ENCODE measurements at regions not wholly inside any gene's neighbourhood (a gene's known extent, or its start where the extent isn't known, plus 50 kb on each side); places are given as distances from the start of the nearest gene placed in this dataset.
"Not testable (repeated sequence)": the region's sequence is repeated elsewhere in the genome, so short reads cannot be mapped to it uniquely, and the experiment has no call there.

GRCh38 chr18:64392202-64392601 is 243.3 kb upstream of the LINC00305 start:
- DNase-seq: no peak

DNA sequence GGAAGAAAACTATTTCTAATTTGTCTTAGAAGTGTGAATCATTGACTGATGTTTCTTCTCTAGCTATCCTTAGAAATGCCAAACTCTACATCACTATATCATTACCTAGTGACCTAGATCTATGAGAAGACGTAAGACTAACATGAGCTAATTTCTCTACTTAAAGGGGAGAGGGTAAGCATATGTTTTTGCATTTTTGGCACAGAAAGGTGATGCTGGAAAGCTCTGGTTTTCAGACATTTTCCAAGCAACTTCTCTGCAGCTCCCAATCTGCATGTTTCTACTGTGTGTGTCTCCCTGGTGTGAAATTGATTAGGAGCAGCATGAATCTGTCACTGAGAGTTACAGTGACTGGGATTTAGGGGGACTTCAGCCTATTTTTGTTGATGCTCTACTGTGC is 235.2 kb upstream of the LINC00305 start:
- DNase-seq: no peak

DNA sequence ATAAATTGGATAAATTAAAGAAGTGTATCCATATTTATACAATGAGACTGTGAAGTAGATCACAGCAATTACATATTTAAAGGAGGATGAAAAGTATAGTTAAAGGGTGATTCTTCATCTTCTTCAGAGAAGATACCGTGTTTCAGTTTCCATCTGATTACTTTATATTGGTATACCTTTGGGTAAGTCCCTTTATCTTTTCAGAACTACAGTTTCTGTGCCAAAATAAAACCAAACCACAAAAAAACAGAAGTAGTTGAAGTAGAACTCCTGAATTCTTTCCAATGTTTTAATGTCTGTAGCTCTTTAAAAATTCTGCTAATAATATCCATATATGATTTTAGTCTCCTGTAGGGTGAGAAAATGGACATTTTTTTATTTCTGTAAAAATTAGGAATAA is 231.2 kb upstream of the LINC00305 start:
- DNase-seq: no peak

DNA sequence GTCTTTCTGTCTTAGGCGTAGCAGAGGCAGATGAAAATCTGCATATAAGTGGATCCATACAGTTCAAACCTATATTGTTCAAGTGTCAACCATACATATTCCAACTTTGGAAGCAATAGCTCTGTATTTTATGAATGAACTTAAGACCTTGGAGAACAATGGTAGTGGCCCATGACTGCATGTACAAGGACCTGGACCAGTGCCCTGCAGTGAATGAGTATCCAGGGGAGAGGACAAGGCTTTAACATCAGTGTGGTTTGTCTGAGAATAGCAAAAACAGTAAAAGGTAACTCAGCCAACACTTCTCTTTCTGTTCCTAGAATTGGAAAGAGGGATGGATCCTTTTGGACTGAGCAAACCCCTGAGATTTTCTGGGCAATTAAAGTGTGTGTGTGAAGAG is 230.8 kb upstream of the LINC00305 start:
- DNase-seq: no peak

DNA sequence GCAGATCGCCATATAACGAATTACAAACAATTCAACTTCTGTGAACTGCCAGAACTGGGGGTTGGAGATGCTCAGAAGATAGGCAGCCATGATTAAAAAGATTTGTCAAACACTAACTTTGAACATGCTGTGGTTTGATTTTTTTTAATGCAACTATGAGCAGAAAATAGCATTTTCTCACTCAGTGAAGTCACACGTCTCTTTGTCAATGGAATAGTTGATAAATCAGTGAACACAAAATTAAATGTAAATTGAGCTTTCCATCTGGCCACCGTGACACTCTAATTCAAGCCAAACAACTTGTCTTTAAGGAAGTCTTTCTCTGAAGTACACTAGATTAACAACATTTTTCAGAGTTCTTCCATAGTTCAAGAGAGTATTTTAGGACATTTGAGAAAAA is 228.6 kb upstream of the LINC00305 start:
- DNase-seq: no peak

GRCh38 chr18:64372850-64373249 is 224.0 kb upstream of the LINC00305 start:
- DNase-seq: no peak

DNA sequence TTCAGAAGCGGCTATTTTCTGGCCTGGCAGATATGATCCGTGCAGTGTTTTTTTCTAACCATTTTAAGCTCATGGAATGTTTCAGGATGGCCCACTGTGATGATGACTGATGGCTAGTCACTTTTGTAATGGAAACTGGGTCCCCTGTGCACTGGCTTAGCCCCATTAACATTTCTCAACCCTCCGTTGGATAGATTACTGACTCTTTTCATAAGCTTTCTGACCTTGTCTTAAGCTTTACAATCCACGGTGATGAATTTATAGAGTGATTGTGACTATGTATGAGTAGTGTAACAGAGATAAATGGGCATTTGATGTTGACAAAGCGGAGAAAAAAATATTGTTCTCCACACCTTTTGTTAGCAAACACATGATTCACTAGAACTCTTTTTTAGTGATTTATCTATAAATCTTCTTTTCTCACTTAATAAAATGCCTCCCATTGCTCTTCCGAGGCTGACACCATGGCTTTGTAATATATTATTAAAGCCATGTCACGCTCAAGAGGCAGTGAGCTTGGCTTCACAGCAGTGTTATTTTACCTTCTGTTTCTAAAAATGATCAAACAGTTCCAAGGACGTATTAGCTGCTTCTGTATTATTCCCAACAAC is 221.0 kb upstream of the LINC00305 start:
- DNase-seq: not testable (repeated sequence)

- no peak for DNase-seq
These were observed 216.2 kb upstream of the LINC00305 start for GRCh38 chr18:64365106-64365505.

DNA sequence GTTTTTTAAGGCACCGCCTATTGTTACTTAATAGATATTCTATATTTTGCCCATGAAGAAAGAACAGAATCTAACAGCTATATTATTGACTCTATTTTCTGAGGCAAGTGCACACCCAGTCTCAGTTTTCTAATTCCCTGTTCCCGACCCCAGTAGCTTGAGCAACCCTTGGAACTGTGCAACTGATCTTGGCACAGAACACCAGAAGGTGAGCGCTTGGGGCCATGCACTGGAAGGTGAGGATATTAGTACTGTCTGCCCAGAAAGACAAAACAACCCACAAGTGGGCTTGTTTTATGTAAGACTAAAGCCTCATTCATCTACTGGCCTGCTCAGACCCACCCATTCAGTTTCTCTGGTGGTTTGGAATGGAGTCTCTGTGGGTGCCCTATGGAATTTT is 188.8 kb upstream of the LINC00305 start:
- DNase-seq: no peak

GRCh38 chr18:64337018-64337417 is 188.1 kb upstream of the LINC00305 start:
- no peak for DNase-seq

DNA sequence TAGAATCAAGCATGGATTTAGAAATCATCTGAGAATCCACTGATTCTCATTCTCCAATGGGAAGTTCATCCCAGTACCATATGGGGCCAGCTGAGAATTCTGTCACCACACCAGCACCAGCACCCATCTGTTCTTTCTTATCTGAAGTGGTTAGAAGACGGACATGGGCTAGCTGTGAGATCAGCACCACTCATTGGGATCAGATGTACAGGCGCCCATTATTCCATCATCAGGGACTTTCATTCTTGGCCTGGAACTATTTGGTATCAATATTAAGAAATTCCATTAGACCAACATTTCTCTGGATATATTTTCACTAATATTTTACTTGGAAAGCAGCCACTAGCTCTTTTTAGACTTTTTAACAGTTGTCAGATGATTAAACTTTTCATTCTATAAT is 185.9 kb upstream of the LINC00305 start:
- DNase-seq: no peak

GRCh38 chr18:64333584-64333983 is 184.7 kb upstream of the LINC00305 start:
- no peak for DNase-seq

DNA sequence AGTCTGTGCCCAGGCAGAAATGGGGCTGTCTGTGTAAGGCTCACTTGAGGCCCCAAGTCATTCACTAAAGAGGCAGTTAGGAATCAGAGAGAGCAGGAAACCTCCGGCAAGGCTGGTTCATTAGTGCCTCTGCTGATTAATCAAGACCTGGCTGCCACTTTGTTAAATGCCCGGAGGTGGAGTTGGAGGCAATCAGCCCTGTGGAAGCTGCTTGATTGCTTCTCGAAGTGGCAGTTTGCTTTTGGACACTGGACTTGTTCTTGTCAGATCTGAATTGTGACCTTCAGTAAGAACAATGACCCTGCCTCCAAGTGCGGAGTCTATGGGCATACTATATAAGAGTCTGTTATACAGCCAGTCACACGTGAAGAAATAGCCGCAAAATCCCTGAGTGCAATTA is 183.9 kb upstream of the LINC00305 start:
- no peak for DNase-seq

- DNase-seq: no peak
These were observed 182.5 kb upstream of the LINC00305 start for GRCh38 chr18:64331419-64331818.

- DNase-seq: no peak
These were observed 182.0 kb upstream of the LINC00305 start for GRCh38 chr18:64330931-64331330.

DNA sequence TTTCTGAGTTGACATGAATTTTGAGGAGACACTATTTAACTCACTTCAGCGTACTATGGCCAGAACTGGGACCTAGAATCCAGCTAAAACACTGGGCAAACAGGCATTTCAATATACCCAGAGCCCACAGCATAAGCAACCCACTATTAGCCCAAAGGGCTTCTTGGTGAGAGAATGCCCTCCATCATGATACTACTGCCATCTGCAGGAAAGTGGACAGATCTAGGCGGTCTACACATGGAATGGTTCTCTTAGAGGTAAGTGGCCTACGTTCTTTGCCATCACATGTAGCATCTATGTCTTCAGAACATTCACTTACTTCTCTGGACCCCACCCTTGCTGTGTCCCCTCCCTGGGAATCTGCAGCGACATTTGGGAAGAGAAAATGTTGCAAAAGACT is 181.3 kb upstream of the LINC00305 start:
- DNase-seq: no peak

DNA sequence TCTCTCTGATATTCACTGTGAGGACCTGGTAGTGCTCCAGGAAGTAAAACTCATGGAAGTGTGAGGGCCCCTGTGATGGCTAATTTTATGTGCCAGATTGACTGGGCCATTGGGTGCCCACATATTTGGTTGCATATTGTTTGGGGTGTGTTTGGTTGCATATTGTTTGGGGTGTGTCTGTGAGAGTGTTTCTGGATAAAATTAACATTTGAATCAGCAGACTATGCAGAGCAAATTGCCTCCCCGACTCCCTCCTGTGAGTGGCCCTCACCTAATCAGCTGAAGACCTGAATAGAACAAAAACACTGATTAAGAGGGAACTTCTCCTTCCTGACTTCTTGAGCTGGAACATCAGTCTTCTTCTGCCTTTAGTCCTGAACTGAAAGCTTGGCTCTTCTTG is 173.3 kb upstream of the LINC00305 start:
- no peak for DNase-seq

GRCh38 chr18:64318547-64318946 is 169.7 kb upstream of the LINC00305 start:
- DNase-seq: no peak

- DNase-seq: no peak
These were observed 163.0 kb upstream of the LINC00305 start for GRCh38 chr18:64311859-64312258.

DNA sequence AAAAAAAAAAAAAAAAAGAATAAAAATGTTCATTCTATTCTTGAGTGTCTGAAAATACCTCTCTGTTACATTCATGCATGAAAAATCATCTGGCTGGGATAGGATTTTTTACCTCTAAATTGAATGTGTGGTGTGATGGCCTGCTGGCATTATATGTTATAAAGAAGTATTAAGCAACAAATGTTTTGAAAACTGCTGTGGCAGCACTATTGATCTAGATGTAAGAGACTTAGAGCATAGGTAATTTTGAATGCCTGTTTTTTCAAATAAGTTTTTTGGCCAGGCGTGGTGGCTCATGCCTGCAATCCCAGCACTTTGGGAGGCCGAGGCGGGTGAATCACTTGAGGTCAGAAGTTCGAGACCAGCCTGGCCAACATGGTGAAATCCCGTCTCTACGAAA is 147.0 kb upstream of the LINC00305 start:
- no peak for DNase-seq

DNA sequence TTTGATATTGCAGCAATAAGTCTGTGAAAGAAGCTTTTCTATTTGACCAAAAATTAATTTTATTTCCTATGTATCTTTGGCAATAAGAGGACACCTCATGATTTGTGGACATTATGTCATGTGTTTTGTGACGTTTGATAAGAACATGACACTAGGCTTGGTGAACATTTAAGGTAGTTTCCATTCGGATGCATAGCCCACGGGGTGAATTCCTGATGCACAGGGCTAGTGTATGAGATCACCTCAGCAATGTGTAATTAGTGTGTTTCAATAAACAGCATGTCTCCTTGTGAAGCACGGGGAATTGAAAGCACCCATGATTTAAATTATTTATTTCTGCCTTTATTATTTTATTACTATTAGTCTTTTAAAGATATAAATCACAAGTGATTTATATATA is 146.1 kb upstream of the LINC00305 start:
- no peak for DNase-seq

- no peak for DNase-seq
These were observed 139.5 kb upstream of the LINC00305 start for GRCh38 chr18:64288432-64288831.

DNA sequence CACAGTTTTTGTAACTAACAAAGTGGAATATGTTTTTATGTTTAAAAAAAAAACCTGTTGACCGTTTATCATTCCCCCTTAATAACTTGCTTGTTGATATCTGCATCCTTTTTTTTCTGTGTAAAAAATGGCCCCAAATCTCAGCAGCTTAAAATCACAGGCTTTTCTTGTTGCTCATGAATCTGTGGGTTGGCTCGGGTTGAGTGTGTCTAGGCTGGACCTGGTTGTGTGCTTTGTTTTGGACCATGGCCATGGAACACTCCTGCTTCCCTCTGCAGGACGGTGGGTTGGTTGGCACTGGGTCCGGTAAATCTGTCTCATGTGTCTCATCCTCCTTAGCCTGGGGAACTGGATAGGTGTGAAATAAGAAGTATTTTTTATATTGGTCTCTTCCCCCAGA is 139.0 kb upstream of the LINC00305 start:
- no peak for DNase-seq

DNA sequence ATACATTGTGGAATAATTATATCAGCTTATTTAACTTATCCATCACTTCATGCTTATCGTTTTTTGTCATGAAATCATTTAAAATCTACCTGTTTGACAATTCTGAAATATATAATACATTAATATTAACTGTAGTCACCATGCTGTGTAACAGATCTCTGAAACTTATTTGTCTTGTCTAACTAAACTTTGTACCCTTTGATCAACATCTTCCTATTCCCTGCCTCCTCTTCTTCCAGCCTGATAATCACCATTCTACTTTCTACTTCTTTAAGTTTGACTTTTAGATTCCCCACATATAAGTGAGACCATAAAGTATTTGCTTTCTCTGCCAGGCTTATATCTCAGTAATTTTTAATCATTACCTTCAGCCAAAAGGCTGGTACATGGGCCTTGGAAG is 134.2 kb upstream of the LINC00305 start:
- DNase-seq: no peak

GRCh38 chr18:64278026-64278425 is 129.1 kb upstream of the LINC00305 start:
- DNase-seq: no peak
